ENCODE measurements at regions not wholly inside any gene's neighbourhood (a gene's known extent, or its start where the extent isn't known, plus 50 kb on each side); places are given as distances from the start of the nearest gene placed in this dataset.
"Not testable (repeated sequence)": the region's sequence is repeated elsewhere in the genome, so short reads cannot be mapped to it uniquely, and the experiment has no call there.

DNA sequence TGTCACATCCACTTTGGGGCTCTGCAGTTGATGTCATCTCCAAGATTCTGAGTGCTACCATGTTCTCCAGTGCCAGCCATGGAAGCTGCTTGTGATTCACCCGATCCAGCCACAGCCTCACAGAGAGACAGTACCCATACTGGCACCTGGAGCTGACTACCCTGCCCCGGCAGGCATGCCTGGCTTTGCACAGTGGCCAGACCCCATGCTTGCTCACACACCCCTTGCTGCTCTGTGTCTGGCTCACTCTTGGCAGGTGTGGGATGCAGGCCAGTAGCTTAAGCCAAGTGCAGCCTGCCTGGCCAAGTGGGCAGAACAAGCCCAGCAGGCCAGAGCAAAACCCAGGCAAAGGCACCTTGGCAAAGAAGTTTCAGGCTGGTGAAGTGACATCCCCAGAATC is 828.4 kb upstream of the VRK2 start:
- TF ChIP-seq POLR2A (IDR thresholded peaks at IDR 0.05), result no peak
- TF ChIP-seq, protein P1, sequence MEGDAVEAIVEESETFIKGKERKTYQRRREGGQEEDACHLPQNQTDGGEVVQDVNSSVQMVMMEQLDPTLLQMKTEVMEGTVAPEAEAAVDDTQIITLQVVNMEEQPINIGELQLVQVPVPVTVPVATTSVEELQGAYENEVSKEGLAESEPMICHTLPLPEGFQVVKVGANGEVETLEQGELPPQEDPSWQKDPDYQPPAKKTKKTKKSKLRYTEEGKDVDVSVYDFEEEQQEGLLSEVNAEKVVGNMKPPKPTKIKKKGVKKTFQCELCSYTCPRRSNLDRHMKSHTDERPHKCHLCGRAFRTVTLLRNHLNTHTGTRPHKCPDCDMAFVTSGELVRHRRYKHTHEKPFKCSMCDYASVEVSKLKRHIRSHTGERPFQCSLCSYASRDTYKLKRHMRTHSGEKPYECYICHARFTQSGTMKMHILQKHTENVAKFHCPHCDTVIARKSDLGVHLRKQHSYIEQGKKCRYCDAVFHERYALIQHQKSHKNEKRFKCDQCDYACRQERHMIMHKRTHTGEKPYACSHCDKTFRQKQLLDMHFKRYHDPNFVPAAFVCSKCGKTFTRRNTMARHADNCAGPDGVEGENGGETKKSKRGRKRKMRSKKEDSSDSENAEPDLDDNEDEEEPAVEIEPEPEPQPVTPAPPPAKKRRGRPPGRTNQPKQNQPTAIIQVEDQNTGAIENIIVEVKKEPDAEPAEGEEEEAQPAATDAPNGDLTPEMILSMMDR (IDR thresholded peaks at IDR 0.05), result no peak
- H3K36me3 ChIP-seq (replicated peaks in 1 of 2), result no peaks in the 10 kb centered on the region
- intact Hi-C loops (cut with DNase I), result no loop called here
- H3K4me3 ChIP-seq, result no peak overlapping the region
- no peak for DNase-seq
- WGBS, 4 donors, result 72 to 82% (median 73%) methylated on average over 2 of the region's 2 CpGs; no CpG with 5 or more reads in 1 of the 4 donors
- no peaks in the 10 kb centered on the region for H3K4me1 ChIP-seq (replicated peaks in 1 of 2)
- no peaks in the 10 kb centered on the region for H3K27me3 ChIP-seq
- H3K27ac ChIP-seq, result no peak overlapping the region
- H3K9me3 ChIP-seq (replicated peaks in 1 of 3), result peaks cover 0 to 8% (median 0%) of the 10 kb centered on the region in 3 donors

DNA sequence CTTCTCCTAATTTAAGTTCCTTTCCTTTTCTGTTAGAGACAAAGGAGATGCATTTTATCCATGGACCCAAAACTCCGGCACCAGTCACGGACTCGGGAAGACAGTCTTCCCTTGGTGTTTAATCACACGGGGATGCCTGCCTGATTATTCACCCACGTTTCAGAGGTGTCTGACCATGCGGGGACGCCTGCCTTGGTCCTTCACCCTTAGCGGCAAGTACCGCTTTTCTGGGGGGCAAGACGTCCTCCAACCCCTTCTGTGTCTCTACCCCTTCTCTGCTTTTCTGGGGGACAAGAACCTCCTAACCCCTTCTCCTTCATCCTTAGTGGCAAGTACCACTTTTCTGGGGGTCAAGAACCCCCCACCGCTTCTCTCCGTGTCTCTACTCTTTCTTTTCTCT is 816.9 kb upstream of the VRK2 start:
- H3K4me3 ChIP-seq; H3K27me3 ChIP-seq; intact Hi-C loops (cut with DNase I); H3K4me1 ChIP-seq (replicated peaks in 1 of 2); H3K27ac ChIP-seq; H3K9me3 ChIP-seq (replicated peaks in 1 of 3); H3K36me3 ChIP-seq (replicated peaks in 1 of 2); DNase-seq: not testable (repeated sequence)
- 90 to 97% (median 93%) methylated on average over 12 of the region's 12 CpGs for WGBS, 4 donors

DNA sequence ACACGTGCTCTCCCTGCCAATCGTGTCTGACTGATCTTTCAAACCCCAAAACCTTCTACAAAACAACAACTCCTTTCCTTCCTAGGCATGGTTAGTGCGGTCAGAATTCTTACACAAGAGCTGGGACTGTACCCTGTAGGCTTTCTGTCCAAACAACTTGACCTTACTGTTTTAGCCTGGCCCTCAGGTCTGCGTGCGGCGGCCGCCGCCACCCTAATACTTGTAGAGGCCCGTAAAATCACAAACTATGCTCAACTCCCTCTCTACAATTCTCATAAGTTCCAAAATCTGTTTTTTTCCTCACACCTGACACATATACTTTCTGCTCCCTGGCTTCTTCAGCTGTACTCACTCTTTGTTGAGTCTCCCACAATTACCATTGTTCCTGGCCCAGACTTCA is 814.3 kb upstream of the VRK2 start:
- intact Hi-C loops (cut with DNase I); DNase-seq; H3K27ac ChIP-seq; H3K36me3 ChIP-seq (replicated peaks in 1 of 2); H3K27me3 ChIP-seq; H3K4me3 ChIP-seq; H3K9me3 ChIP-seq (replicated peaks in 1 of 3); H3K4me1 ChIP-seq (replicated peaks in 1 of 2): not testable (repeated sequence)
- 83 to 94% (median 92%) methylated on average over 9 of the region's 9 CpGs for WGBS, 4 donors

DNA sequence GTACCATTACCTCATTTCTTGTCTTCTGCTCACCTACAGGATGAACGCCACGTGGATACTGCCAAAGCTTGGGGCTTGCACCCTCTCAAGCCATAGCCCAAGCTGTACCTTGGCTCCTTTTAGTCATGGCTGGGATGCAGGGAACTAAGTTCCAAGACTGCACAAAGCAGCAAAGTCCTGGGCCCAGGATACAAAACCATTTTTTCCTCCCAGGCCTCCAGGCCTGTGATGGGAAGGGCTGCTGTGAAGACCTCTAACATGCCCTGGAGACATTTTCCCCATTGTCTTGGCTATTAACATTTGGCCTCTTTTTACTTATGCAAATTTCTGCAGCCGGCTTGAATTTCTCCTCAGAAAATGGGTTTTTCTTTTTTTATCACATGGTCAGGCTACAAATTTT is 795.1 kb upstream of the VRK2 start:
- H3K4me1 ChIP-seq (replicated peaks in 1 of 2); H3K9me3 ChIP-seq (replicated peaks in 1 of 3); H3K27ac ChIP-seq; H3K4me3 ChIP-seq; H3K36me3 ChIP-seq (replicated peaks in 1 of 2); DNase-seq; intact Hi-C loops (cut with DNase I); H3K27me3 ChIP-seq: not testable (repeated sequence)
- WGBS, 4 donors, result 60 to 90% (median 79%) methylated on average over 3 of the region's 3 CpGs

DNA sequence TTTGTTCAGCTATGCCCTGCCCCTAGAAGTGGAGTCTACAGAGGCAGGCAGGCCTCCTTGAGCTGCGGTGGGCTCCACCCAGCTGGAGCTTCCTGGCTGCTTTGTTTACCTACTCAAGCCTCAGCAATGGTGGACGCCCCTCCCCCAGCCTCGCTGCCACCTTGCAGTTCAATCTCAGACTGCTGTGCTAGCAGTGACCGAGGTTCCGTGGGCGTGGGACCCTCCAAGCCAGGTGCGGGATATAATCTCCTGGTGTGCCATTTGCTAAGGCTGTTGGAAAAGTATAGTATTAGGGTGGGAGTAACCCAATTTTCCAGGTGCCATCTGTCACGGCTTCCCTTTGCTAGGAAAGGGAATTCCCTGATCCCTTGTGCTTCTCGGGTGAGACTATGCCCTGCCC is 770.2 kb upstream of the VRK2 start:
- H3K27ac ChIP-seq; H3K9me3 ChIP-seq (replicated peaks in 1 of 3); DNase-seq; H3K4me3 ChIP-seq; H3K27me3 ChIP-seq; intact Hi-C loops (cut with DNase I); H3K36me3 ChIP-seq (replicated peaks in 1 of 2); H3K4me1 ChIP-seq (replicated peaks in 1 of 2): not testable (repeated sequence)
- 87 to 93% (median 90%) methylated on average over 7 to 9 of the region's 9 CpGs for WGBS, 4 donors

DNA sequence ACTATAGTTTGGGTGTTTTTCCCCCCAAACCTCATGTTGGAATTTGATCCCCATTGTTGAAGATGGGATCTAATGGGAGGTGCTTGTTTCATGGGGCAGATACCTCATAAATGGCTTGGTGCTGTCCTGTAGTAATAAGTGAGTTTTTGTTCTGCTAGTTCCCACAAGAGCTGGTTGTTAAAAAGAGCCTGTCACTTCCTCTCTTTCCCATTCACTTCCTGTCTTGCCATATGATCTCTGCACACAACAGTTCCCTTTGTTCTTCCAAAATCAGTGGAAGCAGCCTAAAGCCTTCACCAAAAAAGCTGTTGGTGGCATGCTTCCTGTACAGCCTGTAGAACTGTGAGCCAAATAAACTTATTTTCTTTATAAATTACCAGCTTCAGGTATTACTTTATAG is 768.2 kb upstream of the VRK2 start:
- Histone ChIP-seq H3K36me3 (replicated peaks in 1 of 2) (no peaks in the 10 kb centered on the region), H3K4me1 (replicated peaks in 1 of 2) (no peaks in the 10 kb centered on the region), H3K9me3 (replicated peaks in 1 of 3) (no peaks in the 10 kb centered on the region), H3K27me3 (no peaks in the 10 kb centered on the region), H3K4me3 (no peak overlapping the region), H3K27ac (no peak overlapping the region)
- intact Hi-C loops (cut with DNase I), result no loop called here
- DNase-seq, result no peak
- TF ChIP-seq, protein P1 (IDR thresholded peaks at IDR 0.05), result no peak
- no peak for TF ChIP-seq POLR2A (IDR thresholded peaks at IDR 0.05)
